ENCODE measurements at regions not wholly inside any gene's neighbourhood (a gene's known extent, or its start where the extent isn't known, plus 50 kb on each side); places are given as distances from the start of the nearest gene placed in this dataset.

GRCh38 chrX:45667666-45668065, 467.0 kb upstream of the DIPK2B start:
- TF ChIP-seq CTCF (IDR thresholded peaks at IDR 0.05) (no peak), POLR2AphosphoS5 (IDR thresholded peaks at IDR 0.05) (no peak), EP300 (IDR thresholded peaks at IDR 0.05) (no peak), POLR2A (IDR thresholded peaks at IDR 0.05) (no peak)
- Histone ChIP-seq H3K36me3 (no peaks in the 10 kb centered on the region), H3K9me3 (no peaks in the 10 kb centered on the region), H3K4me3 (no peak overlapping the region), H3K4me1 (peaks cover 0 to 2% (median 0%) of the 10 kb centered on the region in 4 donors), H3K27ac (no peak overlapping the region), H3K27me3 (no peaks in the 10 kb centered on the region)
- ATAC-seq (ENCODE audit: low FRiP score in 2 of 2): no peak
- 67% methylated on average over 1 of the region's 1 CpG; no CpG with 5 or more reads in 1 of the 2 donors for WGBS, 2 donors
- no peak for DNase-seq

GRCh38 chrX:45664727-45665290, 464.1 kb upstream of the DIPK2B start:
- no peak for TF ChIP-seq POLR2AphosphoS5 (IDR thresholded peaks at IDR 0.05)
- no peak for TF ChIP-seq POLR2A (IDR thresholded peaks at IDR 0.05)
- TF ChIP-seq CTCF (IDR thresholded peaks at IDR 0.05): no peak
- no peak for TF ChIP-seq EP300 (IDR thresholded peaks at IDR 0.05)
- no peaks in the 10 kb centered on the region for H3K36me3 ChIP-seq
- 94% methylated on average over 18 of the region's 19 CpGs; no CpG with 5 or more reads in 1 of the 2 donors for WGBS, 2 donors
- no peak overlapping the region for H3K27ac ChIP-seq
- peak in 1 of 2 donors; percentile 43 for DNase-seq
- H3K4me1 ChIP-seq: peaks cover 0 to 2% (median 0%) of the 10 kb centered on the region in 4 donors
- no peak overlapping the region for H3K4me3 ChIP-seq
- ATAC-seq (ENCODE audit: low FRiP score in 2 of 2): no peak
- H3K9me3 ChIP-seq: no peaks in the 10 kb centered on the region
- H3K27me3 ChIP-seq: no peaks in the 10 kb centered on the region

GRCh38 chrX:45660477-45660876, 459.8 kb upstream of the DIPK2B start:
- H3K27me3 ChIP-seq: no peaks in the 10 kb centered on the region
- peaks cover 0 to 10% (median 0%) of the 10 kb centered on the region in 4 donors for H3K9me3 ChIP-seq
- ATAC-seq (ENCODE audit: low FRiP score in 2 of 2) (no peak), DNase-seq (no peak)
- H3K27ac ChIP-seq: no peak overlapping the region
- 32 to 65% methylated on average over 2 of the region's 2 CpGs for WGBS, 2 donors
- no peaks in the 10 kb centered on the region for H3K4me1 ChIP-seq
- no peak overlapping the region for H3K4me3 ChIP-seq
- TF ChIP-seq POLR2AphosphoS5 (IDR thresholded peaks at IDR 0.05): no peak
- no peak for TF ChIP-seq EP300 (IDR thresholded peaks at IDR 0.05)
- no peak for TF ChIP-seq CTCF (IDR thresholded peaks at IDR 0.05)
- TF ChIP-seq POLR2A (IDR thresholded peaks at IDR 0.05): no peak
- H3K36me3 ChIP-seq: no peaks in the 10 kb centered on the region

GRCh38 chrX:45633419-45633818, 432.7 kb upstream of the DIPK2B start:
- no peak for TF ChIP-seq EP300 (IDR thresholded peaks at IDR 0.05)
- TF ChIP-seq POLR2AphosphoS5 (IDR thresholded peaks at IDR 0.05): no peak
- TF ChIP-seq CTCF (IDR thresholded peaks at IDR 0.05): no peak
- TF ChIP-seq POLR2A (IDR thresholded peaks at IDR 0.05): no peak
- H3K27me3 ChIP-seq: no peaks in the 10 kb centered on the region

GRCh38 chrX:45632506-45632905, 431.8 kb upstream of the DIPK2B start:
- TF ChIP-seq POLR2AphosphoS5 (IDR thresholded peaks at IDR 0.05) (no peak), POLR2A (IDR thresholded peaks at IDR 0.05) (no peak), EP300 (IDR thresholded peaks at IDR 0.05) (no peak), CTCF (IDR thresholded peaks at IDR 0.05) (no peak)
- ATAC-seq (ENCODE audit: low FRiP score in 2 of 2): no peak

More at GRCh38 chrX:45633419-45633818, 432.7 kb upstream of the DIPK2B start:
- Histone ChIP-seq H3K36me3 (no peaks in the 10 kb centered on the region), H3K4me1 (no peaks in the 10 kb centered on the region), H3K27ac (no peak overlapping the region), H3K4me3 (no peak overlapping the region), H3K9me3 (peaks cover 0 to 5% (median 0%) of the 10 kb centered on the region in 4 donors)
- WGBS, 2 donors: 92% methylated on average over 4 of the region's 4 CpGs; no CpG with 5 or more reads in 1 of the 2 donors
- no peak for DNase-seq
- ATAC-seq (ENCODE audit: low FRiP score in 2 of 2): no peak

More at GRCh38 chrX:45632506-45632905, 431.8 kb upstream of the DIPK2B start:
- Histone ChIP-seq H3K4me3 (no peak overlapping the region), H3K36me3 (no peaks in the 10 kb centered on the region), H3K4me1 (no peaks in the 10 kb centered on the region), H3K27me3 (no peaks in the 10 kb centered on the region), H3K9me3 (peaks cover 0 to 5% (median 0%) of the 10 kb centered on the region in 4 donors), H3K27ac (no peak overlapping the region)
- peak in 1 of 2 donors; percentile 18 for DNase-seq
- 91 to 100% methylated on average over 3 to 17 of the region's 17 CpGs for WGBS, 2 donors
